Cardiac muscle cell (in vitro differentiated cells and primary cell): ENCODE measurements at regions not wholly inside any gene's neighbourhood (a gene's known extent, or its start where the extent isn't known, plus 50 kb on each side); places are given as distances from the start of the nearest gene placed in this dataset.

Source experiments
- DNase-seq, 2 donors: peaks; one replicate each; pipeline versions ENCODE4 v3.0.0 to v3.0.0-alpha.2; 2010 to 2017; ENCODE audit warnings: low read depth in 1 of 2, low spot score in 1 of 2
- H3K27ac ChIP-seq: fragments of 200-600 bp; sonication (generic); 2 replicates; pipeline ENCODE4 v1.5.1; 2016
- H3K27me3 ChIP-seq: fragments of 200-600 bp; sonication (generic); 2 replicates; pipeline ENCODE4 v1.6.0; 2016; ENCODE audit warnings: control low read depth
- H3K36me3 ChIP-seq: fragments of 200-600 bp; sonication (generic); 2 replicates; pipeline ENCODE4 v1.5.1; 2016; ENCODE audit warnings: control low read depth
- H3K4me1 ChIP-seq: fragments of 200-600 bp; sonication (generic); 2 replicates; pipeline ENCODE4 v1.8.1; 2017; ENCODE audit warnings: low read depth, mild to moderate bottlenecking, mixed run types
- H3K4me3 ChIP-seq: fragments of 200-600 bp; sonication (generic); 2 replicates; pipeline ENCODE4 v1.5.1; 2016; ENCODE audit warnings: mild to moderate bottlenecking
- H3K9me3 ChIP-seq: fragments of 200-600 bp; sonication (generic); 2 replicates; pipeline ENCODE4 v1.5.1; 2017; ENCODE audit warnings: low read depth, mild to moderate bottlenecking, control low read depth
- TF ChIP-seq, protein P1 (sequence below): IDR thresholded peaks from 2 replicates; pipeline ENCODE4 v1.5.1; 2012; ENCODE audit warnings: low read depth, mild to moderate bottlenecking, low read length

DNA sequence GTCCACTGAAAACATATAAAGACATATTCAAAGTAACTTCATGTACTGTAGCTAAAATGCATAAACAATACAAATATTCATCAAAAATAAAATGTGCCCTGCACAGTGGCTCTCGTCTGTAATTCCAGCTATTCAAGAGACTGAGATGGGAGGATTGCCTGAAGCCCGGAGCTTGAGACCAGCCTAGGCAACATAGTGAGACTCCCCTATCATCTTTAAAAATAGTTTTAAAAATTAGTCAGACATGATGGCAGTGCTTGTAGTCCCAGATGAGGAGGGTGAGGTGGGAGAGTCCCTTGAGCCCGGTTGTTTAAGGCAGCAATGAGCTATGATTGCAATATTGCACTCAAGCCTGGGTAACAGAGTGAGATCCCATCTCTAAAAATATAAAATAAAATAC, 534.1 kb downstream of the ANXA1 start:
- H3K36me3 ChIP-seq = no peaks in the 10 kb centered on the region
- TF ChIP-seq, protein P1, sequence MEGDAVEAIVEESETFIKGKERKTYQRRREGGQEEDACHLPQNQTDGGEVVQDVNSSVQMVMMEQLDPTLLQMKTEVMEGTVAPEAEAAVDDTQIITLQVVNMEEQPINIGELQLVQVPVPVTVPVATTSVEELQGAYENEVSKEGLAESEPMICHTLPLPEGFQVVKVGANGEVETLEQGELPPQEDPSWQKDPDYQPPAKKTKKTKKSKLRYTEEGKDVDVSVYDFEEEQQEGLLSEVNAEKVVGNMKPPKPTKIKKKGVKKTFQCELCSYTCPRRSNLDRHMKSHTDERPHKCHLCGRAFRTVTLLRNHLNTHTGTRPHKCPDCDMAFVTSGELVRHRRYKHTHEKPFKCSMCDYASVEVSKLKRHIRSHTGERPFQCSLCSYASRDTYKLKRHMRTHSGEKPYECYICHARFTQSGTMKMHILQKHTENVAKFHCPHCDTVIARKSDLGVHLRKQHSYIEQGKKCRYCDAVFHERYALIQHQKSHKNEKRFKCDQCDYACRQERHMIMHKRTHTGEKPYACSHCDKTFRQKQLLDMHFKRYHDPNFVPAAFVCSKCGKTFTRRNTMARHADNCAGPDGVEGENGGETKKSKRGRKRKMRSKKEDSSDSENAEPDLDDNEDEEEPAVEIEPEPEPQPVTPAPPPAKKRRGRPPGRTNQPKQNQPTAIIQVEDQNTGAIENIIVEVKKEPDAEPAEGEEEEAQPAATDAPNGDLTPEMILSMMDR = no peak
- no peak for DNase-seq
- H3K27me3 ChIP-seq = no peaks in the 10 kb centered on the region
- H3K27ac ChIP-seq = no peak overlapping the region
- no peaks in the 10 kb centered on the region for H3K9me3 ChIP-seq
- H3K4me1 ChIP-seq = no peaks in the 10 kb centered on the region
- H3K4me3 ChIP-seq = no peak overlapping the region

GRCh38 chr9:73689051-73689870, 537.6 kb downstream of the ANXA1 start:
- no peak overlapping the region for H3K27ac ChIP-seq
- H3K4me1 ChIP-seq = no peaks in the 10 kb centered on the region
- TF ChIP-seq, protein P1 = no peak
- DNase-seq = peak in 1 of 2 donors; percentile 6
- no peak overlapping the region for H3K4me3 ChIP-seq
- H3K9me3 ChIP-seq = no peaks in the 10 kb centered on the region
- no peaks in the 10 kb centered on the region for H3K27me3 ChIP-seq
- no peaks in the 10 kb centered on the region for H3K36me3 ChIP-seq

DNA sequence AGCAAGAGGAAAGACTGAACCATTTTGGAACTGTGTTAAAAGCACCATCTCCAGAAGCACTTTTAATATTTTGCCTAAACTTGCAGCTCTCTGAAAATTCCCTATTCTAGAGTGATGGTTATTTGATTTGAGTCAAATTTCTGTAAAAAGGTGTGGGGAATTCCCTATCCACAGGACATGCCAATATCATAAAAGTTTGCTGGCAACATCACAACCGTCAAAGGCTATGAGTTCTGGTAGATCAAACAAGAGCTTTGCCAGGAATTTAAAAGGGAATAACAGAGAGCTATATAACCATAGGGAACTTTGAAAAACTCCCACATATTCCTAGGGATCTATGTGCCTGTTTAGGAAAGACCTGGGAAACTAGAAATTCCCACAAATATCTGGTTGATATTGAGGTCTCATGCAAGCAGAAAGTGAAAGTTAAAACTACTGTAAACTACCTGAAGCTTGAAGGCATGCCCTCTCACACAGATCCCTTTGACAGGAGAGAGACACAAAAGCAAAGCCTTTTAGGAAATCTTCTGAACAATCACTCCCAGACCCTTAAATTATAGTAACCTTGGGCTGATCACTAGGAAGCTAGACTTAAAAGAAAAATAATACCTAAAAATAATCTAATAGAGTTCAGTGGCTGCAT, 549.9 kb downstream of the ANXA1 start:
- DNase-seq = no peak
- Histone ChIP-seq H3K27me3 (no peaks in the 10 kb centered on the region), H3K36me3 (no peaks in the 10 kb centered on the region), H3K9me3 (no peaks in the 10 kb centered on the region), H3K27ac (no peak overlapping the region), H3K4me3 (no peak overlapping the region), H3K4me1 (no peaks in the 10 kb centered on the region)
- TF ChIP-seq, protein P1 = no peak

DNA sequence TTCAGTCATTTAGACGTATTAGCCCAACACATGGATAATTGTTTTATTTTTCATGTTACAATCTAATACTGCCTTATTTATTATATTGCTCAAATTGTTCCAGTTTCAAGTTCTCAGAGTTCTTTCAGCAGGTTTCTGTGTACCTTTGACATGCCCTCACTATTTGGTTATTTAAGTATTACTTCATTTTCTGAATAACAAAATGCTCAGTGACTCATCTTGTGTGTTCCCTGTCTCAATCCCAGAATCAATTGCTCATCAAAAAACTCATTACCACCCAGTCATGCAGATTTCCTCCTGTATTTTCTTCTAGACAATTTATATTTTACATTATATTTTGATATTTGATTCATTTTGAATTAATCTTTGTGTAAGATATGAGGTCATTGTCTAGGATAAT, 562.6 kb downstream of the ANXA1 start:
- Histone ChIP-seq H3K4me1 (no peaks in the 10 kb centered on the region), H3K4me3 (no peak overlapping the region), H3K27me3 (no peaks in the 10 kb centered on the region), H3K36me3 (no peaks in the 10 kb centered on the region), H3K27ac (no peak overlapping the region), H3K9me3 (no peaks in the 10 kb centered on the region)
- no peak for DNase-seq
- TF ChIP-seq, protein P1 = no peak

- no peaks in the 10 kb centered on the region for H3K27me3 ChIP-seq
- no peak overlapping the region for H3K4me3 ChIP-seq
- no peak for DNase-seq
- no peak overlapping the region for H3K27ac ChIP-seq
- no peaks in the 10 kb centered on the region for H3K9me3 ChIP-seq
- no peaks in the 10 kb centered on the region for H3K4me1 ChIP-seq
- TF ChIP-seq, protein P1 = no peak
- no peaks in the 10 kb centered on the region for H3K36me3 ChIP-seq
Measured at GRCh38 chr9:73715591-73715990, 563.9 kb downstream of the ANXA1 start.
